ENCODE measurements at regions not wholly inside any gene's neighbourhood (a gene's known extent, or its start where the extent isn't known, plus 50 kb on each side); places are given as distances from the start of the nearest gene placed in this dataset.

- CTCF ChIA-PET = no interaction called here
- DNase-seq (ENCODE audit: extremely low spot score) = no peak
- no peak for TF ChIP-seq L3MBTL2 (conservative IDR thresholded peaks at IDR 0.05)
- no peak for TF ChIP-seq NFRKB (IDR thresholded peaks at IDR 0.05)
- no peak for TF ChIP-seq HDGF (IDR thresholded peaks at IDR 0.05; ENCODE audit: borderline replicate concordance)
- no peak for TF ChIP-seq LEF1 (IDR thresholded peaks at IDR 0.05; ENCODE audit: borderline replicate concordance)
- TF ChIP-seq FOXK2 (IDR thresholded peaks at IDR 0.05) = no peak
- TF ChIP-seq ARNT (IDR thresholded peaks at IDR 0.05) = no peak
- no peak for TF ChIP-seq ZNF384 (IDR thresholded peaks at IDR 0.05)
- TF ChIP-seq CTBP1 (IDR thresholded peaks at IDR 0.05; ENCODE audit: borderline replicate concordance) = no peak
- no peak for TF ChIP-seq FOXM1 (IDR thresholded peaks at IDR 0.05; ENCODE audit: borderline replicate concordance)
- no peak for TF ChIP-seq TARDBP (IDR thresholded peaks at IDR 0.05)
- TF ChIP-seq FOXA1 (IDR thresholded peaks at IDR 0.05) = no peak
- TF ChIP-seq SUZ12 (IDR thresholded peaks at IDR 0.05) = no peak
- TF ChIP-seq PKNOX1 (IDR thresholded peaks at IDR 0.05) = no peak
- no peak for TF ChIP-seq BHLHE40 (IDR thresholded peaks at IDR 0.05; ENCODE audit: borderline replicate concordance)
- no peak for TF ChIP-seq SP1 (IDR thresholded peaks at IDR 0.05)
- no peak for TF ChIP-seq ELF4 (IDR thresholded peaks at IDR 0.05)
- POLR2A ChIA-PET = no interaction called here
Measured at GRCh38 chr5:111582451-111582850, 70.1 kb upstream of the STARD4 start.

GRCh38 chr5:111580956-111581355 is 68.6 kb upstream of the STARD4 start:
- CTCF ChIA-PET = no interaction called here
- POLR2A ChIA-PET = no interaction called here
- TF ChIP-seq FOXM1 (IDR thresholded peaks at IDR 0.05; ENCODE audit: borderline replicate concordance) = no peak
- TF ChIP-seq FOXK2 (IDR thresholded peaks at IDR 0.05) = no peak
- TF ChIP-seq ZNF384 (IDR thresholded peaks at IDR 0.05) = no peak
- TF ChIP-seq ARNT (IDR thresholded peaks at IDR 0.05) = no peak
- no peak for TF ChIP-seq PKNOX1 (IDR thresholded peaks at IDR 0.05)
- TF ChIP-seq FOXA1 (IDR thresholded peaks at IDR 0.05) = no peak
- no peak for TF ChIP-seq LEF1 (IDR thresholded peaks at IDR 0.05; ENCODE audit: borderline replicate concordance)
- TF ChIP-seq ELF4 (IDR thresholded peaks at IDR 0.05) = no peak
- TF ChIP-seq BHLHE40 (IDR thresholded peaks at IDR 0.05; ENCODE audit: borderline replicate concordance) = no peak
- DNase-seq (ENCODE audit: extremely low spot score) = no peak

- DNase-seq (ENCODE audit: extremely low spot score) = no peak
- ChIA-PET CTCF (no interaction called here), POLR2A (no interaction called here)
- no peak for TF ChIP-seq BHLHE40 (IDR thresholded peaks at IDR 0.05; ENCODE audit: borderline replicate concordance)
- TF ChIP-seq HDGF (IDR thresholded peaks at IDR 0.05; ENCODE audit: borderline replicate concordance) = no peak
- TF ChIP-seq CTBP1 (IDR thresholded peaks at IDR 0.05; ENCODE audit: borderline replicate concordance) = no peak
- TF ChIP-seq TARDBP (IDR thresholded peaks at IDR 0.05) = no peak
- TF ChIP-seq PKNOX1 (IDR thresholded peaks at IDR 0.05) = no peak
- TF ChIP-seq ARNT (IDR thresholded peaks at IDR 0.05) = no peak
- TF ChIP-seq SUZ12 (IDR thresholded peaks at IDR 0.05) = no peak
Measured at GRCh38 chr5:111574311-111574710, 62.0 kb upstream of the STARD4 start.

- CTCF ChIA-PET = no interaction called here
- POLR2A ChIA-PET = no interaction called here
- DNase-seq (ENCODE audit: extremely low spot score) = no peak
- TF ChIP-seq ARNT (IDR thresholded peaks at IDR 0.05) (no peak), FOXM1 (IDR thresholded peaks at IDR 0.05; ENCODE audit: borderline replicate concordance) (no peak), L3MBTL2 (conservative IDR thresholded peaks at IDR 0.05) (no peak), HDGF (IDR thresholded peaks at IDR 0.05; ENCODE audit: borderline replicate concordance) (no peak), ELF4 (IDR thresholded peaks at IDR 0.05) (no peak), SUZ12 (IDR thresholded peaks at IDR 0.05) (no peak), TARDBP (IDR thresholded peaks at IDR 0.05) (no peak), ZNF384 (IDR thresholded peaks at IDR 0.05) (no peak), PKNOX1 (IDR thresholded peaks at IDR 0.05) (no peak), CTBP1 (IDR thresholded peaks at IDR 0.05; ENCODE audit: borderline replicate concordance) (no peak), FOXA1 (IDR thresholded peaks at IDR 0.05) (no peak), FOXK2 (IDR thresholded peaks at IDR 0.05) (no peak), NFRKB (IDR thresholded peaks at IDR 0.05) (no peak), BHLHE40 (IDR thresholded peaks at IDR 0.05; ENCODE audit: borderline replicate concordance) (no peak), SP1 (IDR thresholded peaks at IDR 0.05) (no peak), LEF1 (IDR thresholded peaks at IDR 0.05; ENCODE audit: borderline replicate concordance) (no peak)
Measured at GRCh38 chr5:111572561-111572960, 60.2 kb upstream of the STARD4 start.

- POLR2A ChIA-PET = no interaction called here
- no peak for DNase-seq (ENCODE audit: extremely low spot score)
- CTCF ChIA-PET = no interaction called here
Measured at GRCh38 chr5:111563031-111563822, 50.9 kb upstream of the STARD4 start.

More at GRCh38 chr5:111563031-111563822, 50.9 kb upstream of the STARD4 start:
- TF ChIP-seq FOXM1 (IDR thresholded peaks at IDR 0.05; ENCODE audit: borderline replicate concordance) (no peak), L3MBTL2 (conservative IDR thresholded peaks at IDR 0.05) (no peak), BHLHE40 (IDR thresholded peaks at IDR 0.05; ENCODE audit: borderline replicate concordance) (no peak), NFRKB (IDR thresholded peaks at IDR 0.05) (no peak), ARNT (IDR thresholded peaks at IDR 0.05) (no peak), TARDBP (IDR thresholded peaks at IDR 0.05) (no peak)
